Thyroid gland (tissue), 4 donors: ENCODE measurements at regions not wholly inside any gene's neighbourhood (a gene's known extent, or its start where the extent isn't known, plus 50 kb on each side); places are given as distances from the start of the nearest gene placed in this dataset.

Experiments used
- CTCF ChIP-seq, 6 experiments: fragments of 200-600 bp in 3 of 6; fragments of 450-650 bp in 3 of 6; sonication (generic) in 3 of 6; IDR thresholded peaks; one replicate each; pipeline ENCODE4 v1.5.1; 2016 to 2019; ENCODE audit warnings: antibody characterized with exemption in 6 of 6, mild to moderate bottlenecking in 2 of 6, inconsistent platforms in 1 of 6, moderate library complexity in 1 of 6
- POLR2A ChIP-seq, 2 donors: fragments of 450-650 bp; IDR thresholded peaks; one replicate each; pipeline ENCODE4 v1.6.1; 2017; ENCODE audit warnings: antibody characterized with exemption in 2 of 2, mild to moderate bottlenecking in 2 of 2, moderate library complexity in 1 of 2

GRCh38 chr11:128148208-128148607 is 439.1 kb downstream of the ETS1 start:
- no peak for TF ChIP-seq CTCF (IDR thresholded peaks at IDR 0.05)
- TF ChIP-seq POLR2A (IDR thresholded peaks at IDR 0.05), result no peak
